Dendritic cell treated with granulocyte-macrophage colony-stimulating factor and Interleukin-4, amounts not matched to agents 40 ng/mL and 50 ng/mL, for 4 days (primary cell): ENCODE measurements at regions not wholly inside any gene's neighbourhood (a gene's known extent, or its start where the extent isn't known, plus 50 kb on each side); places are given as distances from the start of the nearest gene placed in this dataset.
"Not testable (repeated sequence)": the region's sequence is repeated elsewhere in the genome, so short reads cannot be mapped to it uniquely, and the experiment has no call there.

ENCODE experiments used
- H3K27ac Mint-ChIP-seq: one replicate; pipeline ENCODE4 v1.8.0; 2022; ENCODE audit warnings: mild to moderate bottlenecking, mixed read lengths
- H3K27me3 Mint-ChIP-seq: one replicate; pipeline ENCODE4 v1.8.0; 2022; ENCODE audit warnings: mild to moderate bottlenecking, mixed read lengths
- H3K36me3 Mint-ChIP-seq: one replicate; pipeline ENCODE4 v1.8.0; 2022; ENCODE audit warnings: low read depth, mixed read lengths
- H3K4me1 Mint-ChIP-seq: one replicate; pipeline ENCODE4 v1.8.0; 2022; ENCODE audit warnings: low read depth, mixed read lengths
- H3K4me3 Mint-ChIP-seq: one replicate; pipeline ENCODE4 v1.8.0; 2022; ENCODE audit warnings: mild to moderate bottlenecking, moderate library complexity, mixed read lengths
- H3K9me3 Mint-ChIP-seq: one replicate; pipeline ENCODE4 v1.8.0; 2022; ENCODE audit warnings: mixed read lengths
- intact Hi-C: fragments of 100-400 bp; cut with micrococcal nuclease; formaldehyde crosslinking; loops from one replicate; pipeline ENCODE4 v1.15.0; 2022

GRCh38 chrX:97850911-97851310, 967.2 kb downstream of the RPA4 start:
- Mint-ChIP-seq H3K36me3 (no peaks in the 10 kb centered on the region), H3K4me1 (no peaks in the 10 kb centered on the region), H3K27me3 (no peaks in the 10 kb centered on the region), H3K27ac (no peak overlapping the region), H3K4me3 (no peak overlapping the region), H3K9me3 (peaks cover 36% of the 10 kb centered on the region)
- intact Hi-C loops, result no loop called here

- no peaks in the 10 kb centered on the region for H3K36me3 Mint-ChIP-seq
Measured at GRCh38 chrX:97854086-97854485, 970.4 kb downstream of the RPA4 start.

GRCh38 chrX:97858592-97858991, 974.9 kb downstream of the RPA4 start:
- Mint-ChIP-seq H3K27me3 (no peaks in the 10 kb centered on the region), H3K36me3 (no peaks in the 10 kb centered on the region), H3K27ac (no peak overlapping the region), H3K4me1 (no peaks in the 10 kb centered on the region), H3K4me3 (no peak overlapping the region), H3K9me3 (no peaks in the 10 kb centered on the region)
- intact Hi-C loops, result no loop called here

More at GRCh38 chrX:97854086-97854485, 970.4 kb downstream of the RPA4 start:
- Mint-ChIP-seq H3K27ac (no peak overlapping the region), H3K9me3 (peaks cover 4% of the 10 kb centered on the region), H3K27me3 (no peaks in the 10 kb centered on the region), H3K4me1 (no peaks in the 10 kb centered on the region), H3K4me3 (no peak overlapping the region)
- intact Hi-C loops, result no loop called here

GRCh38 chrX:97860226-97860625, 976.5 kb downstream of the RPA4 start:
- H3K27ac Mint-ChIP-seq, result no peak overlapping the region
- H3K4me1 Mint-ChIP-seq, result no peaks in the 10 kb centered on the region
- no peaks in the 10 kb centered on the region for H3K27me3 Mint-ChIP-seq
- H3K4me3 Mint-ChIP-seq, result no peak overlapping the region
- H3K9me3 Mint-ChIP-seq, result no peaks in the 10 kb centered on the region
- intact Hi-C loops, result no loop called here
- no peaks in the 10 kb centered on the region for H3K36me3 Mint-ChIP-seq

GRCh38 chrX:97863261-97863660, 979.6 kb downstream of the RPA4 start:
- no peaks in the 10 kb centered on the region for H3K27me3 Mint-ChIP-seq
- no peaks in the 10 kb centered on the region for H3K9me3 Mint-ChIP-seq
- no peak overlapping the region for H3K27ac Mint-ChIP-seq
- no peak overlapping the region for H3K4me3 Mint-ChIP-seq
- H3K36me3 Mint-ChIP-seq, result no peaks in the 10 kb centered on the region
- H3K4me1 Mint-ChIP-seq, result no peaks in the 10 kb centered on the region
- intact Hi-C loops, result no loop called here

- no peaks in the 10 kb centered on the region for H3K36me3 Mint-ChIP-seq
- H3K27ac Mint-ChIP-seq, result no peak overlapping the region
- intact Hi-C loops, result no loop called here
- H3K27me3 Mint-ChIP-seq, result no peaks in the 10 kb centered on the region
- no peak overlapping the region for H3K4me3 Mint-ChIP-seq
- H3K9me3 Mint-ChIP-seq, result no peaks in the 10 kb centered on the region
- H3K4me1 Mint-ChIP-seq, result no peaks in the 10 kb centered on the region
Measured at GRCh38 chrX:97867266-97867665, 983.6 kb downstream of the RPA4 start.

GRCh38 chrX:97876697-97877407, 993.1 kb downstream of the RPA4 start:
- Mint-ChIP-seq H3K27me3 (no peaks in the 10 kb centered on the region), H3K36me3 (no peaks in the 10 kb centered on the region), H3K9me3 (no peaks in the 10 kb centered on the region), H3K27ac (no peak overlapping the region), H3K4me1 (no peaks in the 10 kb centered on the region), H3K4me3 (no peak overlapping the region)
- intact Hi-C loops, result no loop called here

- intact Hi-C loops, result no loop called here
- no peaks in the 10 kb centered on the region for H3K36me3 Mint-ChIP-seq
- H3K27ac Mint-ChIP-seq, result no peak overlapping the region
- H3K9me3 Mint-ChIP-seq, result no peaks in the 10 kb centered on the region
- no peaks in the 10 kb centered on the region for H3K4me1 Mint-ChIP-seq
- no peaks in the 10 kb centered on the region for H3K27me3 Mint-ChIP-seq
- H3K4me3 Mint-ChIP-seq, result no peak overlapping the region
Measured at GRCh38 chrX:97882306-97882705, 998.6 kb downstream of the RPA4 start.

- Mint-ChIP-seq H3K36me3 (no peaks in the 10 kb centered on the region), H3K4me1 (no peaks in the 10 kb centered on the region), H3K27me3 (peaks cover 13% of the 10 kb centered on the region), H3K4me3 (no peak overlapping the region), H3K9me3 (no peaks in the 10 kb centered on the region), H3K27ac (no peak overlapping the region)
- intact Hi-C loops, result no loop called here
Measured at GRCh38 chrX:97895751-97896150, 1012.0 kb downstream of the RPA4 start.

GRCh38 chrX:97897998-97898397, 1014.3 kb downstream of the RPA4 start:
- Mint-ChIP-seq H3K9me3 (no peaks in the 10 kb centered on the region), H3K4me3 (no peak overlapping the region), H3K36me3 (no peaks in the 10 kb centered on the region), H3K4me1 (no peaks in the 10 kb centered on the region), H3K27me3 (peaks cover 29% of the 10 kb centered on the region), H3K27ac (no peak overlapping the region)
- intact Hi-C loops, result no loop called here

GRCh38 chrX:97898798-97899197, 1015.1 kb downstream of the RPA4 start:
- Mint-ChIP-seq H3K27ac (no peak overlapping the region), H3K4me1 (no peaks in the 10 kb centered on the region), H3K27me3 (peaks cover 36% of the 10 kb centered on the region), H3K4me3 (no peak overlapping the region), H3K9me3 (no peaks in the 10 kb centered on the region), H3K36me3 (no peaks in the 10 kb centered on the region)
- intact Hi-C loops, result no loop called here

- Mint-ChIP-seq H3K4me3 (no peak overlapping the region), H3K36me3 (no peaks in the 10 kb centered on the region), H3K27me3 (peaks cover 42% of the 10 kb centered on the region), H3K9me3 (peaks cover 18% of the 10 kb centered on the region), H3K27ac (no peak overlapping the region), H3K4me1 (peaks cover 8% of the 10 kb centered on the region)
- intact Hi-C loops, result no loop called here
Measured at GRCh38 chrX:97907791-97908190, 1024.1 kb downstream of the RPA4 start.

GRCh38 chrX:97909245-97909644, 1025.5 kb downstream of the RPA4 start:
- H3K9me3 Mint-ChIP-seq, result peaks cover 18% of the 10 kb centered on the region
- no peaks in the 10 kb centered on the region for H3K36me3 Mint-ChIP-seq
- intact Hi-C loops, result no loop called here
- H3K4me1 Mint-ChIP-seq, result peaks cover 8% of the 10 kb centered on the region
- no peak overlapping the region for H3K27ac Mint-ChIP-seq
- peaks cover 33% of the 10 kb centered on the region for H3K27me3 Mint-ChIP-seq
- no peak overlapping the region for H3K4me3 Mint-ChIP-seq

GRCh38 chrX:97915390-97915789, 1031.7 kb downstream of the RPA4 start:
- intact Hi-C loops, H3K27ac Mint-ChIP-seq, H3K36me3 Mint-ChIP-seq, H3K4me1 Mint-ChIP-seq, H3K9me3 Mint-ChIP-seq, H3K4me3 Mint-ChIP-seq: not testable (repeated sequence)
- H3K27me3 Mint-ChIP-seq, result peaks cover 61% of the 10 kb centered on the region

GRCh38 chrX:97921223-97921622, 1037.5 kb downstream of the RPA4 start:
- intact Hi-C loops, H3K4me3 Mint-ChIP-seq: not testable (repeated sequence)

More at GRCh38 chrX:97921223-97921622, 1037.5 kb downstream of the RPA4 start:
- Mint-ChIP-seq H3K27me3 (peaks cover 61% of the 10 kb centered on the region), H3K9me3 (peaks cover 21% of the 10 kb centered on the region)
- not testable (repeated sequence) for H3K36me3 Mint-ChIP-seq, H3K4me1 Mint-ChIP-seq, H3K27ac Mint-ChIP-seq
